GM12875 (cell line): ENCODE measurements at regions not wholly inside any gene's neighbourhood (a gene's known extent, or its start where the extent isn't known, plus 50 kb on each side); places are given as distances from the start of the nearest gene placed in this dataset.

Experiments
- H3K4me3 ChIP-seq: one replicate; pipeline ENCODE4 v1.5.1; 2011; ENCODE audit warnings: low read depth, low read length, control low read depth
- TF ChIP-seq, protein P1 (sequence below): IDR thresholded peaks from 2 replicates; pipeline ENCODE4 v1.5.1; 2011; ENCODE audit warnings: low read depth, mild to moderate bottlenecking, control low read depth, inconsistent platforms, low read length, moderate library complexity, borderline replicate concordance; ENCODE audit not compliant: insufficient read depth

DNA sequence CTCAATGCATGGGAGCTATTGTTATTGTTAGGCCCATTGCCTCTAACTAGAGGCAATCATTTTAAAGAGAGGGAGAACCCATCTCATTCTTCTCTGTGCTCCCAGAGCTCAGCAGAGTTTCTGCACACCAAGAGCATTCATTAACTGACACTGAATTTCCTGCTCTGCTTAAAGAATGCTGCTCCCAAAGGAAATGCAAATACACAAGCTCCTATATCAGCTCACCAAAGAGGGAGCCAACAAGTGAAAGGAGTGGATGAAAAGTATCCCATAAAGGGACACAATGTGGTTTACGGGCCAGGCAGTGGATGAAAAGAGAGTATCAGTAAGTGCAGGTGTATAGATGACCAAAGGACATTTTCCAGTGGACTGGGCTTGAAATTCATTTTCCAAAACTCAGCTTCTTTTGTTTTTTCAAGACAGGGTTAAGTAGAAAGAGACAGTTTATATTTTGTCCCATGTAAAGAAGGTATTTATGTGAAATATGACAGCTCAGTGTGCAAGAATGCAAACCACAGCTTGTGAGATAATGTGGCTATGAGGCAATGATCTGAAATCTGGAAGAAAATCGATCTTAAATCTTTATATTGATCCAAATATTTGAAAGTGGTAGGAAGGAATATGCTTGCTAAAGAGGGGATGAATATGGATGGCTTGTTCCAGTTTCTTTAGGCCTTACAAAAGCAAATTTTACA, 207.7 kb upstream of the CAMK1G start:
- TF ChIP-seq, protein P1, sequence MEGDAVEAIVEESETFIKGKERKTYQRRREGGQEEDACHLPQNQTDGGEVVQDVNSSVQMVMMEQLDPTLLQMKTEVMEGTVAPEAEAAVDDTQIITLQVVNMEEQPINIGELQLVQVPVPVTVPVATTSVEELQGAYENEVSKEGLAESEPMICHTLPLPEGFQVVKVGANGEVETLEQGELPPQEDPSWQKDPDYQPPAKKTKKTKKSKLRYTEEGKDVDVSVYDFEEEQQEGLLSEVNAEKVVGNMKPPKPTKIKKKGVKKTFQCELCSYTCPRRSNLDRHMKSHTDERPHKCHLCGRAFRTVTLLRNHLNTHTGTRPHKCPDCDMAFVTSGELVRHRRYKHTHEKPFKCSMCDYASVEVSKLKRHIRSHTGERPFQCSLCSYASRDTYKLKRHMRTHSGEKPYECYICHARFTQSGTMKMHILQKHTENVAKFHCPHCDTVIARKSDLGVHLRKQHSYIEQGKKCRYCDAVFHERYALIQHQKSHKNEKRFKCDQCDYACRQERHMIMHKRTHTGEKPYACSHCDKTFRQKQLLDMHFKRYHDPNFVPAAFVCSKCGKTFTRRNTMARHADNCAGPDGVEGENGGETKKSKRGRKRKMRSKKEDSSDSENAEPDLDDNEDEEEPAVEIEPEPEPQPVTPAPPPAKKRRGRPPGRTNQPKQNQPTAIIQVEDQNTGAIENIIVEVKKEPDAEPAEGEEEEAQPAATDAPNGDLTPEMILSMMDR: no peak
- H3K4me3 ChIP-seq: no peak overlapping the region

DNA sequence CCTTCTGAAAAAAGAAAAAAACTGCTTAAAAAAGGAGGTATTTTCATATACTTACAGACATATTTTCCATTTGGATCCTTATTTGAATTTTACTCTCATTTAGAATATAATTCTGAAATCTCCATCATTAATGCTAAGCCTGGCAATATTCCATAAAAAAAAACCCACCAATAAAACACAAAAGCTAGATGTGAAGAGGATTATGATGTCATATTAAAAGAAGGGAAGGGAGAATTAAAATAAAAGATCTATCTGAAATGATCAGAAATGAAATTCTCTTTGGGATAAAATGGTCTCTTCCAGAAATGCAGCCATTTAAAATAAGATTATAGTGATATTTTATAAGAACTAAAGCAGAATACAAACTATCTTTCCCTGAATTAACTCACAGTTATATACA, 206.7 kb upstream of the CAMK1G start:
- H3K4me3 ChIP-seq: no peak overlapping the region
- TF ChIP-seq, protein P1: no peak

DNA sequence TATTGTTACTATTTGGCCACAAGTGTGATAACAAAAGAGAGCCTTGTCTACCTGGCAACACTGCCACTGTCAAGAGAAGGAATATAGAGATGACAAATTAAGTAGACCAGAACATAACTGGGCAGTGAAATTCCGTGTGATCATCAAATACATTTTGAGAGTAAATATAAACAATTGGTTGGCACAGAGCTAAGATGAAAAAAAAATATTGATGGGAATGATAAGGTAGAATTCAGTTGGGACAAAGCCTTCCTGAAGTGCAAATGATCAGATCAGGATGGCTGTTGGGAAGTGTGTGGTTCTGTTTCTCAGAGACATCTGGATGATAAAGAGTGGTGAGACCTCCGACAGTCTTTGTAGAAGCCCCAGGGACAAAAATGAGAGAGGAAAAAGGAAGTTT, 205.5 kb upstream of the CAMK1G start:
- TF ChIP-seq, protein P1: no peak
- H3K4me3 ChIP-seq: no peak overlapping the region

DNA sequence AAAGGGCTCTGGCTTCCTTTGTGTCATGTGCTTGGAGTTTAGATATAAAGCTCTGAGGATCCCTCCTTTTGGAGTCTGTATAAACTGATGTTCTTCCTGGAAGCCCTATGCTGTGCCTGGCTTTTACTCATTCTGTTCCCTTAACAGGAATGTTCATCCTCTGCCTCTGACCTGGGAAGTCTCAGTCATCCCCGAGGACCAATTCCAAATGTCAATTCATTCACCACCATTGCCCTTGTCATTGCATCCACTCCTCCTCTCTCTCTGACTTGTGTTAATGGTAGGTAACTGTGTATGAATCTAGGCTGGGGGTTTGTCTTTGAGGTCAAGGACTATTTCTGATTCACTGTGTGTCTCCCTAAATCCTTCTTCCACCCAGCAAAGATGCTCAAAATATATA, 204.2 kb upstream of the CAMK1G start:
- no peak overlapping the region for H3K4me3 ChIP-seq
- TF ChIP-seq, protein P1: no peak

DNA sequence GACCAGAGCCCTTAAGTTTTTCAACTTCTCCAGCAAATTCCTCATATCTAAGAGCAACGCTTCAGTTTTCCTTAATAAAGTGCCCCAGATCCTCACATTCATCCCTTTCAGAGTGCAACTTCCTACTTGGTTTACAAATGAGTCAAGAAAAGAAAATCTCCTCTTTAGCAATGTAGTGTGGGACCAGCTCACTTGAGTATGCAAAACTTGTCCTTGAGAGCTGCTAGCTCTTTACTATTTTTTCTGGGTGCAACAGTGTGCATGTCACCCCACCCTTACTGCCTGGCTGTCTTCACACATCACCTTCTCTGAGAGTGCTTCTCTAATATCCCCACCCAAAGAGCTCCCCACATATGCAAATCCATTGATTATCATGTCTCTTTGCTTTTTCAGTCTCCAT, 203.1 kb upstream of the CAMK1G start:
- no peak overlapping the region for H3K4me3 ChIP-seq
- TF ChIP-seq, protein P1: no peak

DNA sequence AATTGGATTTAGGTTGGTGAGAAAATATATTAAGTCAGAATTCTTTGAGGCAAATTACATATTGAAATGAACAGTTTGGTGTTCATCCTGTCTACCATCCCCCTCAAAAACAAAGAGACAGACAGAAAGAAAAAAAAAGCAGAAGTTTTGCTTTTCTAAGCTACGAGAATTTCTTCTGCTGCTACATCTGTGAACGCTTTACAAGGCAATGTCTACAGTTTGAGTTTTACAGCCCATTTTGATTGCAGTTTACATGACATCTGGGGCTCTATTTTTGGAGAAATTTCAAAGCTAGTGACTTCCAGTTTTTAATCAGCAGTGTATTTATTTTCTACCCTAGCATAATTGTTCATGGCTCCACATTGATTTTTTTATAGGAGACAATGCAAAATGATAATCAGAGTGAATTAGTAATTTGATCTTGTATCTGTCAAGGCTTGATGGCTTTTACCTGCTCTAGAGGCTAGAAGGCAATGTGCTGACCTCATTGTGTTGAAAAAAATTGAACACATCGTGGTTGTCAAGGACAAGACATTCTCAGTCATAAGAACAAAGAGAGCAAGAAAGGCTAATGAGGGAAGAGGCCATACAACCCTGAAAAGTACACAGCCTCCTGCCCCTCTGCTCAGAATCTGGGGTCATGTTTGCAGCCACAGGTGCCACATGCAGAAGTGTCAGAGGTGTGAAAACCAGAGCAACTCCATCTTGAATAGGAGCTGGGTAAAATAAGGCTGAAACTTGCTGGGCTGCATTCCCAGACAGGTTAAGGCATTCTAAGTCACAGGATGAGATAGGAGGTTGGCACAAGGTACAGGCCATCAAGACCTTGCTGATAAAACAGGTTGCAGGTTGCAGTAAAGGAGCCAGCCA, 201.0 kb upstream of the CAMK1G start:
- TF ChIP-seq, protein P1: no peak
- H3K4me3 ChIP-seq: no peak overlapping the region
